Lung (tissue), 11 donors: ENCODE measurements at regions not wholly inside any gene's neighbourhood (a gene's known extent, or its start where the extent isn't known, plus 50 kb on each side); places are given as distances from the start of the nearest gene placed in this dataset.

Experiments
- ATAC-seq: fragments of 200-7000 bp; cut with Tn5 transposase; one replicate; pipeline ENCODE4 v1.9.1; 2020; ENCODE audit warnings: moderate number of reproducible peaks; ENCODE audit not compliant: insufficient read depth, low FRiP score
- DNase-seq, 3 donors: peaks; one replicate each; pipeline ENCODE4 v3.0.0-alpha.2; 2013 to 2017
- H3K27ac ChIP-seq, 2 donors: one replicate each; pipeline ENCODE4 v1.5.1; 2013; ENCODE audit warnings: mild to moderate bottlenecking in 2 of 2, moderate library complexity in 2 of 2, control low read depth in 1 of 2, inconsistent platforms in 1 of 2, low read depth in 1 of 2, low read length in 1 of 2
- H3K27me3 ChIP-seq, 3 donors: one replicate each; pipeline ENCODE4 v1.5.1; 2013; ENCODE audit warnings: low read length in 2 of 3; ENCODE audit not compliant: control insufficient read depth in 3 of 3, insufficient read depth in 3 of 3
- H3K36me3 ChIP-seq, 4 donors: one replicate each; pipeline ENCODE4 v1.5.1; 2013; ENCODE audit warnings: low read length in 4 of 4, mild to moderate bottlenecking in 1 of 4, moderate library complexity in 1 of 4; ENCODE audit not compliant: control insufficient read depth in 4 of 4, insufficient read depth in 4 of 4
- H3K4me1 ChIP-seq, 5 donors: one replicate each; pipeline ENCODE4 v1.5.1; 2013; ENCODE audit warnings: low read length in 5 of 5, mild to moderate bottlenecking in 2 of 5, moderate library complexity in 1 of 5; ENCODE audit not compliant: control insufficient read depth in 5 of 5, insufficient read depth in 5 of 5
- H3K4me3 ChIP-seq: one replicate; pipeline ENCODE4 v1.5.1; 2013; ENCODE audit warnings: mild to moderate bottlenecking, control low read depth, moderate library complexity
- H3K9ac ChIP-seq, 2 donors: one replicate each; pipeline ENCODE4 v1.5.1; 2013; ENCODE audit warnings: low read length in 2 of 2, control low read depth in 1 of 2; ENCODE audit not compliant: insufficient read depth in 1 of 2
- H3K9me3 ChIP-seq, 4 donors: one replicate each; pipeline ENCODE4 v1.5.1; 2013; ENCODE audit warnings: low read length in 3 of 4, mild to moderate bottlenecking in 1 of 4, moderate library complexity in 1 of 4; ENCODE audit not compliant: control insufficient read depth in 4 of 4, insufficient read depth in 3 of 4
- CTCF ChIP-seq: IDR thresholded peaks from 2 replicates; pipeline ENCODE4 v1.5.1; 2012; ENCODE audit warnings: mild to moderate bottlenecking; ENCODE audit errors: control extremely low read depth, extremely low read depth
- WGBS, 2 donors: extraction: QIAGEN DNeasy Blood & Tissue Kit; methylation state at CpG; one replicate each; pipeline ENCODE4 v1.1.7; 2013; 5-methylcytosine and 5-hydroxymethylcytosine counted together
- donor health status: control.
- donor health status: control.
- donor health status: Bipolar disorder and iron deficiency.
- donor health status: healthy.
- donor health status: DM: yes; HTN: yes; CAD: no.

- no peak for TF ChIP-seq CTCF
- H3K9ac ChIP-seq, result no peak overlapping the region
- H3K27me3 ChIP-seq, result no peaks in the 10 kb centered on the region
- H3K9me3 ChIP-seq, result no peaks in the 10 kb centered on the region
- DNase-seq (no peak), ATAC-seq (no peak)
- no peak overlapping the region for H3K4me3 ChIP-seq
- H3K36me3 ChIP-seq, result no peaks in the 10 kb centered on the region
- no peak overlapping the region for H3K27ac ChIP-seq
- 83 to 91% methylated on average over 3 of the region's 3 CpGs for WGBS, 2 donors
- H3K4me1 ChIP-seq, result no peaks in the 10 kb centered on the region
Observed at GRCh38 chr3:80434366-80434765, 666.6 kb upstream of the ROBO1 start.

- Histone ChIP-seq H3K27ac (no peak overlapping the region), H3K9me3 (no peaks in the 10 kb centered on the region), H3K9ac (no peak overlapping the region), H3K36me3 (no peaks in the 10 kb centered on the region), H3K4me1 (no peaks in the 10 kb centered on the region), H3K27me3 (no peaks in the 10 kb centered on the region), H3K4me3 (no peak overlapping the region)
- peak in 2 of 3 donors; percentile 2 to 6 for DNase-seq
- no peak for ATAC-seq
- no peak for TF ChIP-seq CTCF
- 29 to 48% methylated on average over 2 of the region's 2 CpGs for WGBS, 2 donors
Observed at GRCh38 chr3:80424951-80425350, 657.2 kb upstream of the ROBO1 start.

- H3K4me3 ChIP-seq, result no peak overlapping the region
- ATAC-seq (no peak), DNase-seq (peak in 2 of 3 donors; percentile 15 to 28)
- peaks cover 0 to 2% (median 0%) of the 10 kb centered on the region in 4 donors for H3K9me3 ChIP-seq
- H3K9ac ChIP-seq, result no peak overlapping the region
- peaks cover 0 to 3% (median 0%) of the 10 kb centered on the region in 5 donors for H3K4me1 ChIP-seq
- no peaks in the 10 kb centered on the region for H3K27me3 ChIP-seq
- no peaks in the 10 kb centered on the region for H3K36me3 ChIP-seq
- no peak overlapping the region for H3K27ac ChIP-seq
- 64 to 76% methylated on average over 7 of the region's 7 CpGs for WGBS, 2 donors
- TF ChIP-seq CTCF, result no peak
Observed at GRCh38 chr3:80408030-80408721, 640.4 kb upstream of the ROBO1 start.

GRCh38 chr3:80405618-80406017 lies 637.8 kb upstream of the ROBO1 start:
- no peaks in the 10 kb centered on the region for H3K36me3 ChIP-seq
- WGBS, 2 donors, result 88 to 90% methylated on average over 5 of the region's 5 CpGs

More at GRCh38 chr3:80405618-80406017, 637.8 kb upstream of the ROBO1 start:
- no peak overlapping the region for H3K4me3 ChIP-seq
- no peak overlapping the region for H3K9ac ChIP-seq
- ATAC-seq (no peak), DNase-seq (no peak)
- TF ChIP-seq CTCF, result no peak
- H3K27me3 ChIP-seq, result no peaks in the 10 kb centered on the region
- H3K27ac ChIP-seq, result no peak overlapping the region
- H3K9me3 ChIP-seq, result peaks cover 0 to 2% (median 0%) of the 10 kb centered on the region in 4 donors
- peaks cover 0 to 3% (median 0%) of the 10 kb centered on the region in 5 donors for H3K4me1 ChIP-seq
